ENCODE measurements at regions not wholly inside any gene's neighbourhood (a gene's known extent, or its start where the extent isn't known, plus 50 kb on each side); places are given as distances from the start of the nearest gene placed in this dataset.

GRCh38 chr16:85508388-85508787, 104.7 kb upstream of the GSE1 start:
- TF ChIP-seq FOXP2 (optimal IDR thresholded peaks at IDR 0.05; ENCODE audit: borderline replicate concordance, extremely low read depth, extremely low read length, insufficient read depth) (no peak), REST (IDR thresholded peaks at IDR 0.05; ENCODE audit: insufficient read depth in 1 of 2, low read depth in 2 of 2, low read length in 2 of 2) (no peak), TAF1 (IDR thresholded peaks at IDR 0.05; ENCODE audit: borderline replicate concordance, insufficient read depth, low read length) (no peak), SIN3A (IDR thresholded peaks at IDR 0.05; ENCODE audit: borderline replicate concordance, insufficient read depth, low read length) (no peak)
